GM04504 (cell line): ENCODE measurements at regions not wholly inside any gene's neighbourhood (a gene's known extent, or its start where the extent isn't known, plus 50 kb on each side); places are given as distances from the start of the nearest gene placed in this dataset.
"Not testable (repeated sequence)": the region's sequence is repeated elsewhere in the genome, so short reads cannot be mapped to it uniquely, and the experiment has no call there.

Source experiments
- DNase-seq: peaks from one replicate; pipeline ENCODE4 v3.0.0-alpha.2; 2012; ENCODE audit warnings: low read depth

GRCh38 chr16:64102654-64103053 lies 1019.2 kb downstream of the CDH11 start:
- DNase-seq, result no peak

GRCh38 chr16:64098451-64098850 lies 1023.4 kb downstream of the CDH11 start:
- DNase-seq, result no peak

GRCh38 chr16:64096689-64097088 lies 1025.2 kb downstream of the CDH11 start:
- no peak for DNase-seq

- DNase-seq, result peak; percentile 53
Measured at GRCh38 chr16:64094992-64095634, 1026.8 kb downstream of the CDH11 start.

GRCh38 chr16:64094181-64094965 lies 1027.5 kb downstream of the CDH11 start:
- DNase-seq, result peak; percentile 10

- peak; percentile 24 for DNase-seq
Measured at GRCh38 chr16:64092271-64092670, 1029.6 kb downstream of the CDH11 start.

GRCh38 chr16:64090327-64090726 lies 1031.5 kb downstream of the CDH11 start:
- no peak for DNase-seq

GRCh38 chr16:64089697-64090096 lies 1032.2 kb downstream of the CDH11 start:
- DNase-seq, result no peak

GRCh38 chr16:64088838-64089237 lies 1033.0 kb downstream of the CDH11 start:
- no peak for DNase-seq

GRCh38 chr16:64085296-64085695 lies 1036.6 kb downstream of the CDH11 start:
- no peak for DNase-seq

- no peak for DNase-seq
Measured at GRCh38 chr16:64084706-64085105, 1037.2 kb downstream of the CDH11 start.

GRCh38 chr16:64083428-64084129 lies 1038.3 kb downstream of the CDH11 start:
- no peak for DNase-seq

GRCh38 chr16:64077242-64077641 lies 1044.6 kb downstream of the CDH11 start:
- DNase-seq, result no peak

GRCh38 chr16:64074706-64075105 lies 1047.2 kb downstream of the CDH11 start:
- DNase-seq, result no peak

GRCh38 chr16:64072131-64072730 lies 1049.6 kb downstream of the CDH11 start:
- not testable (repeated sequence) for DNase-seq

GRCh38 chr16:64065523-64065922 lies 1056.3 kb downstream of the CDH11 start:
- DNase-seq, result no peak

GRCh38 chr16:64061621-64062020 lies 1060.2 kb downstream of the CDH11 start:
- no peak for DNase-seq

- DNase-seq, result no peak
Measured at GRCh38 chr16:64060631-64061030, 1061.2 kb downstream of the CDH11 start.

GRCh38 chr16:64058685-64059084 lies 1063.2 kb downstream of the CDH11 start:
- DNase-seq, result no peak

- no peak for DNase-seq
Measured at GRCh38 chr16:64051824-64052223, 1070.0 kb downstream of the CDH11 start.

- DNase-seq, result no peak
Measured at GRCh38 chr16:64047878-64048277, 1074.0 kb downstream of the CDH11 start.

- no peak for DNase-seq
Measured at GRCh38 chr16:64047207-64047606, 1074.7 kb downstream of the CDH11 start.

GRCh38 chr16:64035337-64035736 lies 1086.5 kb downstream of the CDH11 start:
- DNase-seq, result no peak
